NCI-H82 (cell line): ENCODE measurements at regions not wholly inside any gene's neighbourhood (a gene's known extent, or its start where the extent isn't known, plus 50 kb on each side); places are given as distances from the start of the nearest gene placed in this dataset.
"Not testable (repeated sequence)": the region's sequence is repeated elsewhere in the genome, so short reads cannot be mapped to it uniquely, and the experiment has no call there.

Experiments
- DNase-seq: peaks from one replicate; lab custom pipeline; 2025; lab: John Stamatoyannopoulos, UW

GRCh38 chr1:199448646-199449045 is 578.9 kb upstream of the NR5A2 start:
- no peak for DNase-seq

GRCh38 chr1:199449221-199449620 is 578.3 kb upstream of the NR5A2 start:
- DNase-seq, result no peak

- DNase-seq, result no peak
These were observed 577.8 kb upstream of the NR5A2 start for GRCh38 chr1:199449681-199450080.

- peak; percentile 56 for DNase-seq
These were observed 574.9 kb upstream of the NR5A2 start for GRCh38 chr1:199452627-199453026.

GRCh38 chr1:199453723-199454122 is 573.8 kb upstream of the NR5A2 start:
- no peak for DNase-seq

GRCh38 chr1:199460933-199461332 is 566.6 kb upstream of the NR5A2 start:
- no peak for DNase-seq

GRCh38 chr1:199463521-199464127 is 563.9 kb upstream of the NR5A2 start:
- DNase-seq, result peak; percentile 82

GRCh38 chr1:199466961-199467360 is 560.5 kb upstream of the NR5A2 start:
- no peak for DNase-seq

- DNase-seq, result no peak
These were observed 555.5 kb upstream of the NR5A2 start for GRCh38 chr1:199472018-199472417.

- no peak for DNase-seq
These were observed 554.5 kb upstream of the NR5A2 start for GRCh38 chr1:199472978-199473377.

- DNase-seq, result no peak
These were observed 552.8 kb upstream of the NR5A2 start for GRCh38 chr1:199474738-199475137.

GRCh38 chr1:199482426-199482825 is 545.1 kb upstream of the NR5A2 start:
- DNase-seq, result no peak

GRCh38 chr1:199489594-199489993 is 537.9 kb upstream of the NR5A2 start:
- DNase-seq, result no peak

GRCh38 chr1:199490769-199491527 is 536.6 kb upstream of the NR5A2 start:
- no peak for DNase-seq

- no peak for DNase-seq
These were observed 532.1 kb upstream of the NR5A2 start for GRCh38 chr1:199495432-199495831.

GRCh38 chr1:199498802-199499201 is 528.7 kb upstream of the NR5A2 start:
- not testable (repeated sequence) for DNase-seq

GRCh38 chr1:199508072-199508471 is 519.4 kb upstream of the NR5A2 start:
- DNase-seq, result no peak

GRCh38 chr1:199508653-199509052 is 518.9 kb upstream of the NR5A2 start:
- no peak for DNase-seq

- no peak for DNase-seq
These were observed 518.1 kb upstream of the NR5A2 start for GRCh38 chr1:199509456-199509855.

- no peak for DNase-seq
These were observed 517.2 kb upstream of the NR5A2 start for GRCh38 chr1:199510314-199510713.

GRCh38 chr1:199512037-199512710 is 515.3 kb upstream of the NR5A2 start:
- peak; percentile 84 for DNase-seq

- no peak for DNase-seq
These were observed 512.2 kb upstream of the NR5A2 start for GRCh38 chr1:199515261-199515660.

- DNase-seq, result no peak
These were observed 505.2 kb upstream of the NR5A2 start for GRCh38 chr1:199522338-199522737.
